CD4-positive, alpha-beta T cell (primary cell): ENCODE measurements at regions not wholly inside any gene's neighbourhood (a gene's known extent, or its start where the extent isn't known, plus 50 kb on each side); places are given as distances from the start of the nearest gene placed in this dataset.

Source experiments
- ATAC-seq: fragments of 200-7000 bp; cut with Tn5 transposase; one replicate; pipeline ENCODE4 v1.10.0; 2022; ENCODE audit warnings: mild to moderate bottlenecking; ENCODE audit not compliant: poor library complexity
- CTCF ChIA-PET: fragments of 350-600 bp; sonication (Branson Sonifier 250); formaldehyde crosslinking; loops from one replicate; lab custom pipeline; 2021; ENCODE audit warnings: antibody characterized with exemption, inconsistent platforms; lab: Charles Lee
- POLR2A ChIA-PET: fragments of 350-600 bp; sonication (Branson Sonifier 250); formaldehyde crosslinking; loops from one replicate; lab custom pipeline; 2021; ENCODE audit warnings: antibody characterized with exemption, inconsistent platforms; lab: Charles Lee
- DNase-seq, 14 experiments: peaks; one replicate each; pipeline ENCODE4 v3.0.0-alpha.2; 2013 to 2020; ENCODE audit warnings: mixed read lengths in 2 of 14
- H3K27ac ChIP-seq, 2 donors: one replicate each; pipeline versions ENCODE4 v1.5.1 to v1.7.0; 2013; ENCODE audit warnings: low read length in 2 of 2, low read depth in 1 of 2, mild to moderate bottlenecking in 1 of 2
- H3K27me3 ChIP-seq, 2 experiments: 1 replicate in 1 of 2; 2 replicates in 1 of 2; pipeline versions ENCODE4 v1.6.1 to v1.7.0; 2013; ENCODE audit warnings: low read length in 2 of 2, control low read depth in 1 of 2, mild to moderate bottlenecking in 1 of 2, moderate library complexity in 1 of 2; ENCODE audit not compliant: insufficient read depth in 2 of 2, control insufficient read depth in 1 of 2
- H3K36me3 ChIP-seq: one replicate; pipeline ENCODE4 v1.6.1; 2013; ENCODE audit warnings: low read length, control low read depth; ENCODE audit not compliant: insufficient read depth
- H3K4me1 ChIP-seq: one replicate; pipeline ENCODE4 v1.6.1; 2013; ENCODE audit warnings: low read length, control low read depth; ENCODE audit not compliant: insufficient read depth
- H3K4me3 ChIP-seq: one replicate; pipeline ENCODE4 v1.5.1; 2013; ENCODE audit warnings: mild to moderate bottlenecking, low read length, moderate library complexity
- H3K9me3 ChIP-seq, 2 experiments: 1 replicate in 1 of 2; 2 replicates in 1 of 2; pipeline versions ENCODE4 v1.6.1 to v1.7.0; 2013; ENCODE audit warnings: low read length in 2 of 2, mild to moderate bottlenecking in 2 of 2, control low read depth in 1 of 2, moderate library complexity in 1 of 2; ENCODE audit not compliant: control insufficient read depth in 1 of 2, insufficient read depth in 1 of 2
- H3K27ac Mint-ChIP-seq: one replicate; pipeline ENCODE4 v1.8.0; 2020; ENCODE audit warnings: mixed read lengths
- H3K27me3 Mint-ChIP-seq: one replicate; pipeline ENCODE4 v1.8.0; 2021; ENCODE audit warnings: mixed read lengths
- H3K36me3 Mint-ChIP-seq: one replicate; pipeline ENCODE4 v1.8.0; 2021; ENCODE audit warnings: low read depth, mixed read lengths
- H3K4me1 Mint-ChIP-seq: one replicate; pipeline ENCODE4 v1.8.0; 2021; ENCODE audit warnings: low read depth, mixed read lengths
- H3K4me3 Mint-ChIP-seq: one replicate; pipeline ENCODE4 v1.8.0; 2020; ENCODE audit warnings: mild to moderate bottlenecking, mixed read lengths
- H3K9me3 Mint-ChIP-seq: one replicate; pipeline ENCODE4 v1.8.0; 2020; ENCODE audit warnings: mixed read lengths
- CTCF ChIP-seq: fragments of 200-600 bp; IDR thresholded peaks from one replicate; pipeline ENCODE4 v1.8.0; 2022; ENCODE audit warnings: antibody characterized with exemption, mild to moderate bottlenecking
- intact Hi-C, 2 experiments: fragments of 100-400 bp; cut with DNase I in 1 of 2; cut with micrococcal nuclease in 1 of 2; formaldehyde crosslinking; loops; one replicate each; pipeline versions ENCODE4 v1.15.1 to v1.9.0; 2023 to 2025; cut with DNase I, micrococcal nuclease

- H3K9me3 Mint-ChIP-seq, result no peaks in the 10 kb centered on the region
- no peak overlapping the region for H3K4me3 ChIP-seq
- H3K27me3 ChIP-seq, result no peaks in the 10 kb centered on the region
- H3K36me3 Mint-ChIP-seq, result no peaks in the 10 kb centered on the region
- H3K4me1 ChIP-seq, result no peaks in the 10 kb centered on the region
- no peak overlapping the region for H3K27ac Mint-ChIP-seq
- no peaks in the 10 kb centered on the region for H3K4me1 Mint-ChIP-seq
- peaks cover 0 to 8% of the 10 kb centered on the region in 2 experiments for H3K9me3 ChIP-seq
- no peaks in the 10 kb centered on the region for H3K27me3 Mint-ChIP-seq
- CTCF ChIA-PET, result no interaction called here
- intact Hi-C loops, result no loop called here
- no peak overlapping the region for H3K4me3 Mint-ChIP-seq
- DNase-seq, result no peak
- no peak for TF ChIP-seq CTCF
- ATAC-seq, result no peak
- no peaks in the 10 kb centered on the region for H3K36me3 ChIP-seq
- POLR2A ChIA-PET, result no interaction called here
- no peak overlapping the region for H3K27ac ChIP-seq
Observed at GRCh38 chr15:96551722-96552121, 221.2 kb downstream of the NR2F2 start.

GRCh38 chr15:96553006-96553405 is 222.5 kb downstream of the NR2F2 start:
- no peak overlapping the region for H3K4me3 ChIP-seq
- no peak overlapping the region for H3K4me3 Mint-ChIP-seq
- H3K27me3 ChIP-seq, result no peaks in the 10 kb centered on the region
- H3K9me3 Mint-ChIP-seq, result no peaks in the 10 kb centered on the region
- CTCF ChIA-PET, result no interaction called here
- H3K27ac Mint-ChIP-seq, result no peak overlapping the region
- H3K27me3 Mint-ChIP-seq, result no peaks in the 10 kb centered on the region
- ATAC-seq (no peak), DNase-seq (no peak)
- intact Hi-C loops, result no loop called here
- H3K9me3 ChIP-seq, result peaks cover 0 to 8% of the 10 kb centered on the region in 2 experiments
- H3K4me1 ChIP-seq, result no peaks in the 10 kb centered on the region
- H3K4me1 Mint-ChIP-seq, result no peaks in the 10 kb centered on the region
- POLR2A ChIA-PET, result no interaction called here
- no peak for TF ChIP-seq CTCF
- H3K36me3 ChIP-seq, result no peaks in the 10 kb centered on the region
- no peak overlapping the region for H3K27ac ChIP-seq
- H3K36me3 Mint-ChIP-seq, result no peaks in the 10 kb centered on the region

GRCh38 chr15:96553451-96553850 is 223.0 kb downstream of the NR2F2 start:
- H3K9me3 Mint-ChIP-seq, result no peaks in the 10 kb centered on the region
- ATAC-seq (no peak), DNase-seq (no peak)
- POLR2A ChIA-PET, result no interaction called here
- no peak for TF ChIP-seq CTCF
- H3K4me3 ChIP-seq, result no peak overlapping the region
- peaks cover 0 to 8% of the 10 kb centered on the region in 2 experiments for H3K9me3 ChIP-seq
- intact Hi-C loops, result no loop called here
- no peak overlapping the region for H3K27ac ChIP-seq
- no peaks in the 10 kb centered on the region for H3K36me3 Mint-ChIP-seq
- no peak overlapping the region for H3K27ac Mint-ChIP-seq
- no peaks in the 10 kb centered on the region for H3K36me3 ChIP-seq
- no peaks in the 10 kb centered on the region for H3K27me3 ChIP-seq
- H3K27me3 Mint-ChIP-seq, result no peaks in the 10 kb centered on the region
- CTCF ChIA-PET, result interaction anchor here (0.7 kb wide), 1 partner anchor 9 kb away, joined by 3 read pairs; no protein-coding TSS in a partner anchor
- H3K4me3 Mint-ChIP-seq, result no peak overlapping the region
- no peaks in the 10 kb centered on the region for H3K4me1 ChIP-seq
- no peaks in the 10 kb centered on the region for H3K4me1 Mint-ChIP-seq
